T-cell (primary cell): ENCODE measurements at regions not wholly inside any gene's neighbourhood (a gene's known extent, or its start where the extent isn't known, plus 50 kb on each side); places are given as distances from the start of the nearest gene placed in this dataset.

Source experiments
- ATAC-seq, 4 experiments: fragments of 200-7000 bp in 3 of 4; fragments of 150-1000 bp in 1 of 4; cut with Tn5 transposase; replicated peaks in 1 of 4; 1 replicate in 3 of 4; 2 replicates in 1 of 4; pipeline ENCODE4 v1.10.0; 2021; ENCODE audit warnings: moderate library complexity in 3 of 4, mild to moderate bottlenecking in 2 of 4, moderate number of reproducible peaks in 1 of 4
- CTCF ChIA-PET, 2 donors: fragments of 300-600 bp; sonication (Branson Sonifier 250); formaldehyde crosslinking; loops; one replicate each; lab custom pipeline; 2022; ENCODE audit warnings: antibody characterized with exemption in 2 of 2; lab: Charles Lee
- POLR2A ChIA-PET, 2 donors: fragments of 300-600 bp; sonication (Branson Sonifier 250); formaldehyde crosslinking; loops; one replicate each; lab custom pipeline; 2022; ENCODE audit warnings: antibody characterized with exemption in 2 of 2; lab: Charles Lee
- DNase-seq, 35 experiments: peaks; one replicate each; pipeline versions ENCODE4 v3.0.0 to v3.0.0-alpha.2; 2013 to 2023
- H3K27ac ChIP-seq: one replicate; pipeline ENCODE4 v1.5.1; 2013; ENCODE audit warnings: low read length
- H3K27me3 ChIP-seq, 2 experiments: replicated peaks in 1 of 2; 1 replicate in 1 of 2; 2 replicates in 1 of 2; pipeline versions ENCODE4 v1.6.1 to v1.7.0; 2013; ENCODE audit warnings: low read length in 1 of 2, mixed read lengths in 1 of 2; ENCODE audit not compliant: control insufficient read depth in 2 of 2, insufficient read depth in 2 of 2; ENCODE audit errors: extremely low read depth in 1 of 2
- H3K36me3 ChIP-seq, 2 donors: 1 replicate in 1 of 2; 2 replicates in 1 of 2; pipeline versions ENCODE4 v1.6.1 to v1.7.0; 2013; ENCODE audit warnings: low read length in 1 of 2; ENCODE audit not compliant: control insufficient read depth in 2 of 2, insufficient read depth in 1 of 2; ENCODE audit errors: extremely low read depth in 1 of 2
- H3K4me1 ChIP-seq, 2 experiments: 1 replicate in 1 of 2; 2 replicates in 1 of 2; pipeline versions ENCODE4 v1.6.1 to v1.7.0; 2013; ENCODE audit warnings: low read length in 2 of 2, mixed read lengths in 1 of 2; ENCODE audit not compliant: insufficient read depth in 2 of 2, control insufficient read depth in 1 of 2; ENCODE audit errors: extremely low read depth in 1 of 2
- H3K4me3 ChIP-seq, 2 donors: 1 replicate in 1 of 2; 2 replicates in 1 of 2; pipeline versions ENCODE4 v1.5.1 to v1.7.0; 2013; ENCODE audit warnings: mild to moderate bottlenecking in 2 of 2, low read length in 1 of 2, moderate library complexity in 1 of 2; ENCODE audit not compliant: control insufficient read depth in 1 of 2; ENCODE audit errors: extremely low read depth in 1 of 2
- H3K9me3 ChIP-seq: 2 replicates; pipeline ENCODE4 v1.7.0; 2013
- H3K27ac Mint-ChIP-seq, 2 donors: one replicate each; pipeline ENCODE4 v1.8.0; 2020 to 2021; ENCODE audit warnings: mild to moderate bottlenecking in 2 of 2, mixed read lengths in 2 of 2
- H3K27me3 Mint-ChIP-seq, 2 donors: one replicate each; pipeline ENCODE4 v1.8.0; 2021 to 2022; ENCODE audit warnings: mixed read lengths in 2 of 2
- H3K36me3 Mint-ChIP-seq: one replicate; pipeline ENCODE4 v1.8.0; 2021; ENCODE audit warnings: mixed read lengths
- H3K4me1 Mint-ChIP-seq, 3 donors: one replicate each; pipeline ENCODE4 v1.8.0; 2020 to 2022; ENCODE audit warnings: mixed read lengths in 3 of 3, mild to moderate bottlenecking in 1 of 3
- H3K4me3 Mint-ChIP-seq, 3 donors: one replicate each; pipeline ENCODE4 v1.8.0; 2020 to 2022; ENCODE audit warnings: mild to moderate bottlenecking in 3 of 3, mixed read lengths in 3 of 3, moderate library complexity in 3 of 3
- H3K9me3 Mint-ChIP-seq, 3 donors: one replicate each; pipeline ENCODE4 v1.8.0; 2020 to 2022; ENCODE audit warnings: mixed read lengths in 3 of 3
- WGBS: methylation state at CpG from one replicate; pipeline ENCODE4 v1.1.5; 2013; ENCODE audit warnings: missing lambda C conversion rate; ENCODE audit not compliant: insufficient coverage; 5-methylcytosine and 5-hydroxymethylcytosine counted together

- H3K36me3 ChIP-seq = no peaks in the 10 kb centered on the region
- H3K27ac ChIP-seq = no peak overlapping the region
- no peak overlapping the region for H3K27ac Mint-ChIP-seq
- ChIA-PET POLR2A (no interaction called here), CTCF (interaction anchor here in 1 of 2 donors (0.5 to 1.4 kb wide), 2 partner anchors 25 to 146 kb away, joined by 4 to 6 read pairs; no protein-coding TSS in a partner anchor)
- H3K27me3 Mint-ChIP-seq = peaks cover 2 to 3% of the 10 kb centered on the region in 2 donors
- no peaks in the 10 kb centered on the region for H3K4me1 Mint-ChIP-seq
- no peaks in the 10 kb centered on the region for H3K36me3 Mint-ChIP-seq
- ATAC-seq (no peak), DNase-seq (no peak)
- H3K27me3 ChIP-seq = peaks cover 0 to 6% of the 10 kb centered on the region in 2 experiments
- H3K4me1 ChIP-seq = no peaks in the 10 kb centered on the region
- WGBS = 73% methylated on average over 4 of the region's 6 CpGs
- H3K9me3 Mint-ChIP-seq = peaks cover 0 to 20% (median 18%) of the 10 kb centered on the region in 3 donors
- H3K9me3 ChIP-seq = no peaks in the 10 kb centered on the region
- H3K4me3 Mint-ChIP-seq = no peak overlapping the region
- H3K4me3 ChIP-seq = no peak overlapping the region
Measured at GRCh38 chr1:239977416-239977815, 114.3 kb upstream of the FMN2 start.

- Mint-ChIP-seq H3K9me3 (peaks cover 6 to 37% (median 34%) of the 10 kb centered on the region in 3 donors), H3K27me3 (peaks cover 2 to 3% of the 10 kb centered on the region in 2 donors), H3K36me3 (peaks cover 3% of the 10 kb centered on the region), H3K4me1 (no peaks in the 10 kb centered on the region), H3K27ac (no peak overlapping the region), H3K4me3 (no peak overlapping the region)
- CTCF ChIA-PET = no interaction called here
- no peaks in the 10 kb centered on the region for H3K9me3 ChIP-seq
- no peak overlapping the region for H3K4me3 ChIP-seq
- POLR2A ChIA-PET = no interaction called here
- DNase-seq (no peak), ATAC-seq (no peak)
- WGBS = 57% methylated on average over 4 of the region's 4 CpGs
- no peaks in the 10 kb centered on the region for H3K4me1 ChIP-seq
- H3K27ac ChIP-seq = no peak overlapping the region
- H3K27me3 ChIP-seq = peaks cover 0 to 6% of the 10 kb centered on the region in 2 experiments
- no peaks in the 10 kb centered on the region for H3K36me3 ChIP-seq
Measured at GRCh38 chr1:239979456-239979855, 112.2 kb upstream of the FMN2 start.

GRCh38 chr1:239982762-239983161 is 108.9 kb upstream of the FMN2 start:
- ChIA-PET POLR2A (no interaction called here), CTCF (no interaction called here)
- Mint-ChIP-seq H3K4me1 (no peaks in the 10 kb centered on the region), H3K27ac (no peak overlapping the region), H3K36me3 (peaks cover 3% of the 10 kb centered on the region), H3K27me3 (peaks cover 0 to 1% of the 10 kb centered on the region in 2 donors), H3K9me3 (peaks cover 12 to 54% (median 51%) of the 10 kb centered on the region in 3 donors), H3K4me3 (no peak overlapping the region)
- WGBS = no CpG with 5 or more reads among the region's 2 CpGs
- no peak for ATAC-seq
- Histone ChIP-seq H3K36me3 (no peaks in the 10 kb centered on the region), H3K27me3 (peaks cover 0 to 6% of the 10 kb centered on the region in 2 experiments), H3K4me1 (no peaks in the 10 kb centered on the region), H3K27ac (no peak overlapping the region), H3K9me3 (peaks cover 7% of the 10 kb centered on the region), H3K4me3 (no peak overlapping the region)
- DNase-seq = no peak

- no peak overlapping the region for H3K27ac Mint-ChIP-seq
- no peaks in the 10 kb centered on the region for H3K4me1 Mint-ChIP-seq
- no peaks in the 10 kb centered on the region for H3K36me3 ChIP-seq
- ChIA-PET CTCF (no interaction called here), POLR2A (no interaction called here)
- no peak overlapping the region for H3K4me3 ChIP-seq
- DNase-seq = no peak
- H3K27me3 Mint-ChIP-seq = peaks cover 0 to 4% of the 10 kb centered on the region in 2 donors
- ATAC-seq = no peak
- no CpG with 5 or more reads among the region's 4 CpGs for WGBS
- H3K27ac ChIP-seq = no peak overlapping the region
- peaks cover 7% of the 10 kb centered on the region for H3K9me3 ChIP-seq
- peaks cover 0 to 6% of the 10 kb centered on the region in 2 experiments for H3K27me3 ChIP-seq
- peaks cover 3% of the 10 kb centered on the region for H3K36me3 Mint-ChIP-seq
- no peak overlapping the region for H3K4me3 Mint-ChIP-seq
- H3K4me1 ChIP-seq = no peaks in the 10 kb centered on the region
- H3K9me3 Mint-ChIP-seq = peaks cover 12 to 48% (median 43%) of the 10 kb centered on the region in 3 donors
Measured at GRCh38 chr1:239985044-239985443, 106.6 kb upstream of the FMN2 start.

GRCh38 chr1:239987103-239987745 is 104.5 kb upstream of the FMN2 start:
- ATAC-seq (no peak), DNase-seq (peak in 1 of 35 experiments; percentile 4)
- H3K27me3 ChIP-seq = peaks cover 2% of the 10 kb centered on the region in 2 experiments
- CTCF ChIA-PET = no interaction called here
- Mint-ChIP-seq H3K9me3 (peaks cover 12 to 42% (median 41%) of the 10 kb centered on the region in 3 donors), H3K4me1 (no peaks in the 10 kb centered on the region), H3K4me3 (no peak overlapping the region), H3K27ac (no peak overlapping the region), H3K36me3 (peaks cover 3% of the 10 kb centered on the region), H3K27me3 (peaks cover under 1 to 13% of the 10 kb centered on the region in 2 donors)
- POLR2A ChIA-PET = no interaction called here
- H3K36me3 ChIP-seq = no peaks in the 10 kb centered on the region
- WGBS = no CpG with 5 or more reads among the region's 2 CpGs
- no peaks in the 10 kb centered on the region for H3K4me1 ChIP-seq
- no peak overlapping the region for H3K27ac ChIP-seq
- peaks cover 7% of the 10 kb centered on the region for H3K9me3 ChIP-seq
- H3K4me3 ChIP-seq = no peak overlapping the region

GRCh38 chr1:239989990-239990389 is 101.7 kb upstream of the FMN2 start:
- Mint-ChIP-seq H3K36me3 (no peaks in the 10 kb centered on the region), H3K4me1 (no peaks in the 10 kb centered on the region), H3K27me3 (peaks cover 17 to 24% of the 10 kb centered on the region in 2 donors), H3K9me3 (peaks cover 5 to 23% (median 18%) of the 10 kb centered on the region in 3 donors), H3K27ac (no peak overlapping the region), H3K4me3 (no peak overlapping the region)
- CTCF ChIA-PET = no interaction called here
- H3K27ac ChIP-seq = no peak overlapping the region
- WGBS = no CpG with 5 or more reads among the region's 2 CpGs
- no peak for DNase-seq
- H3K36me3 ChIP-seq = no peaks in the 10 kb centered on the region
- H3K9me3 ChIP-seq = peaks cover 3% of the 10 kb centered on the region
- POLR2A ChIA-PET = no interaction called here
- no peaks in the 10 kb centered on the region for H3K4me1 ChIP-seq
- ATAC-seq = no peak
- H3K27me3 ChIP-seq = peaks cover 2 to 9% of the 10 kb centered on the region in 2 experiments
- no peak overlapping the region for H3K4me3 ChIP-seq
